VCaP (cell line): ENCODE measurements at regions not wholly inside any gene's neighbourhood (a gene's known extent, or its start where the extent isn't known, plus 50 kb on each side); places are given as distances from the start of the nearest gene placed in this dataset.

Experiments used
- H3K27ac ChIP-seq: fragments of 450-650 bp; 2 replicates; pipeline ENCODE4 v1.5.1; 2017
- TF ChIP-seq, protein P1 (sequence below): fragments of 450-650 bp; conservative IDR thresholded peaks from 2 replicates; pipeline ENCODE4 v1.5.1; 2017; ENCODE audit warnings: mild to moderate bottlenecking, moderate library complexity

- peak overlapping the region; percentile 56 for H3K27ac ChIP-seq
- TF ChIP-seq, protein P1, sequence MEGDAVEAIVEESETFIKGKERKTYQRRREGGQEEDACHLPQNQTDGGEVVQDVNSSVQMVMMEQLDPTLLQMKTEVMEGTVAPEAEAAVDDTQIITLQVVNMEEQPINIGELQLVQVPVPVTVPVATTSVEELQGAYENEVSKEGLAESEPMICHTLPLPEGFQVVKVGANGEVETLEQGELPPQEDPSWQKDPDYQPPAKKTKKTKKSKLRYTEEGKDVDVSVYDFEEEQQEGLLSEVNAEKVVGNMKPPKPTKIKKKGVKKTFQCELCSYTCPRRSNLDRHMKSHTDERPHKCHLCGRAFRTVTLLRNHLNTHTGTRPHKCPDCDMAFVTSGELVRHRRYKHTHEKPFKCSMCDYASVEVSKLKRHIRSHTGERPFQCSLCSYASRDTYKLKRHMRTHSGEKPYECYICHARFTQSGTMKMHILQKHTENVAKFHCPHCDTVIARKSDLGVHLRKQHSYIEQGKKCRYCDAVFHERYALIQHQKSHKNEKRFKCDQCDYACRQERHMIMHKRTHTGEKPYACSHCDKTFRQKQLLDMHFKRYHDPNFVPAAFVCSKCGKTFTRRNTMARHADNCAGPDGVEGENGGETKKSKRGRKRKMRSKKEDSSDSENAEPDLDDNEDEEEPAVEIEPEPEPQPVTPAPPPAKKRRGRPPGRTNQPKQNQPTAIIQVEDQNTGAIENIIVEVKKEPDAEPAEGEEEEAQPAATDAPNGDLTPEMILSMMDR: no peak
Observed at GRCh38 chr2:100766806-100767205, 53.1 kb upstream of the NPAS2 start.

- peak overlapping the region; percentile 56 for H3K27ac ChIP-seq
- TF ChIP-seq, protein P1: no peak
Observed at GRCh38 chr2:100767224-100767653, 52.7 kb upstream of the NPAS2 start.

GRCh38 chr2:100767810-100768806, 51.8 kb upstream of the NPAS2 start:
- H3K27ac ChIP-seq: peak overlapping the region; percentile 56
- TF ChIP-seq, protein P1: no peak
